Fibroblast of the aortic adventitia (primary cell): ENCODE measurements at regions not wholly inside any gene's neighbourhood (a gene's known extent, or its start where the extent isn't known, plus 50 kb on each side); places are given as distances from the start of the nearest gene placed in this dataset.

Experiments used
- DNase-seq: peaks from one replicate; pipeline ENCODE4 v3.0.0-alpha.2; 2010; ENCODE audit warnings: low read depth
- H3K4me3 ChIP-seq: 2 replicates; pipeline ENCODE4 v1.5.1; 2011; ENCODE audit warnings: low read depth, mild to moderate bottlenecking, control low read depth, low read length, moderate library complexity
- CTCF ChIP-seq: IDR thresholded peaks from 2 replicates; pipeline ENCODE4 v1.5.1; 2011; ENCODE audit warnings: mild to moderate bottlenecking, low read length, control low read depth, inconsistent platforms; ENCODE audit not compliant: insufficient read depth

GRCh38 chr17:77877646-77878355 is 80.7 kb upstream of the TNRC6C start:
- TF ChIP-seq CTCF: no peak
- H3K4me3 ChIP-seq: no peak overlapping the region
- no peak for DNase-seq

GRCh38 chr17:77879226-77879895 is 79.1 kb upstream of the TNRC6C start:
- no peak for DNase-seq
- no peak for TF ChIP-seq CTCF

GRCh38 chr17:77879896-77880280 is 78.6 kb upstream of the TNRC6C start:
- no peak for TF ChIP-seq CTCF
- no peak for DNase-seq

More at GRCh38 chr17:77879226-77879895, 79.1 kb upstream of the TNRC6C start:
- no peak overlapping the region for H3K4me3 ChIP-seq

GRCh38 chr17:77880711-77881450 is 77.6 kb upstream of the TNRC6C start:
- no peak overlapping the region for H3K4me3 ChIP-seq
- no peak for DNase-seq

More at GRCh38 chr17:77879896-77880280, 78.6 kb upstream of the TNRC6C start:
- no peak overlapping the region for H3K4me3 ChIP-seq

GRCh38 chr17:77881545-77881944 is 77.0 kb upstream of the TNRC6C start:
- DNase-seq: peak; percentile 79
- TF ChIP-seq CTCF: no peak
- no peak overlapping the region for H3K4me3 ChIP-seq

More at GRCh38 chr17:77880711-77881450, 77.6 kb upstream of the TNRC6C start:
- TF ChIP-seq CTCF: no peak

- no peak for TF ChIP-seq CTCF
These were observed 76.5 kb upstream of the TNRC6C start for GRCh38 chr17:77882040-77882439.

More at GRCh38 chr17:77882040-77882439, 76.5 kb upstream of the TNRC6C start:
- no peak for DNase-seq
- no peak overlapping the region for H3K4me3 ChIP-seq
